ENCODE measurements at regions not wholly inside any gene's neighbourhood (a gene's known extent, or its start where the extent isn't known, plus 50 kb on each side); places are given as distances from the start of the nearest gene placed in this dataset.

- TF ChIP-seq CTCF (IDR thresholded peaks at IDR 0.05; ENCODE audit: insufficient read depth, low read length, poor library complexity, severe bottlenecking) = no peak
- TF ChIP-seq EZH2phosphoT487 (conservative IDR thresholded peaks at IDR 0.05; ENCODE audit: low read length) = no peak
Observed at GRCh38 chr6:44025226-44025625, 102.0 kb downstream of the MRPL14 start.

Data from SU-DHL-6 (cell line).